Fibroblast of lung (primary cell): ENCODE measurements at regions not wholly inside any gene's neighbourhood (a gene's known extent, or its start where the extent isn't known, plus 50 kb on each side); places are given as distances from the start of the nearest gene placed in this dataset.

Experiments
- DNase-seq, 2 donors: peaks; one replicate each; pipeline versions ENCODE4 v3.0.0 to v3.0.0-alpha.2; 2010; ENCODE audit warnings: low read depth in 2 of 2
- H2AFZ ChIP-seq: 2 replicates; pipeline ENCODE4 v1.5.1; 2012; ENCODE audit warnings: low read length, control low read depth, inconsistent platforms
- H3K27ac ChIP-seq: 2 replicates; pipeline ENCODE4 v1.5.1; 2011; ENCODE audit warnings: low read length, control low read depth; ENCODE audit not compliant: insufficient read depth
- H3K27me3 ChIP-seq: 2 replicates; pipeline ENCODE4 v1.5.1; 2011; ENCODE audit warnings: mild to moderate bottlenecking, low read length; ENCODE audit not compliant: control insufficient read depth, insufficient read depth
- H3K36me3 ChIP-seq: 2 replicates; pipeline ENCODE4 v1.5.1; 2011; ENCODE audit warnings: low read length; ENCODE audit not compliant: control insufficient read depth, insufficient read depth
- H3K4me1 ChIP-seq: 2 replicates; pipeline ENCODE4 v1.5.1; 2011; ENCODE audit warnings: low read length; ENCODE audit not compliant: control insufficient read depth, insufficient read depth; ENCODE audit errors: extremely low read depth
- H3K4me2 ChIP-seq: 2 replicates; pipeline ENCODE4 v1.5.1; 2011; ENCODE audit warnings: low read length, control low read depth; ENCODE audit not compliant: insufficient read depth; ENCODE audit errors: extremely low read depth
- H3K4me3 ChIP-seq, 4 experiments: fragments of 200-600 bp in 1 of 4; sonication (generic) in 1 of 4; replicated peaks in 1 of 4; 2 replicates each; pipeline ENCODE4 v1.5.1; 2011 to 2016; ENCODE audit warnings: low read length in 4 of 4, low read depth in 3 of 4, mild to moderate bottlenecking in 3 of 4, control low read depth in 2 of 4, inconsistent platforms in 1 of 4, mixed read lengths in 1 of 4; ENCODE audit not compliant: insufficient read depth in 1 of 4; ENCODE audit errors: control extremely low read depth in 1 of 4
- H3K79me2 ChIP-seq: 2 replicates; pipeline ENCODE4 v1.5.1; 2012; ENCODE audit warnings: mild to moderate bottlenecking, low read length, inconsistent platforms; ENCODE audit not compliant: control insufficient read depth, insufficient read depth
- H3K9ac ChIP-seq: 2 replicates; pipeline ENCODE4 v1.5.1; 2011; ENCODE audit warnings: mild to moderate bottlenecking, low read length, control low read depth; ENCODE audit not compliant: insufficient read depth
- H3K9me3 ChIP-seq: 2 replicates; pipeline ENCODE4 v1.5.1; 2012; ENCODE audit warnings: low read depth, low read length; ENCODE audit not compliant: control insufficient read depth, insufficient read depth
- H4K20me1 ChIP-seq: 2 replicates; pipeline ENCODE4 v1.5.1; 2011; ENCODE audit warnings: low read length; ENCODE audit not compliant: control insufficient read depth, insufficient read depth; ENCODE audit errors: extremely low read depth
- CTCF ChIP-seq, 2 donors: IDR thresholded peaks in 1 of 2; conservative IDR thresholded peaks in 1 of 2; 1 replicate in 1 of 2; 2 replicates in 1 of 2; pipeline ENCODE4 v1.5.1; 2011 to 2012; ENCODE audit warnings: low read length in 2 of 2, control low read depth in 1 of 2, inconsistent platforms in 1 of 2, low read depth in 1 of 2, mild to moderate bottlenecking in 1 of 2
- EZH2 ChIP-seq: IDR thresholded peaks from 2 replicates; pipeline ENCODE4 v1.5.1; 2012; ENCODE audit warnings: low read length, control low read depth, mild to moderate bottlenecking; ENCODE audit errors: missing control alignments

DNA sequence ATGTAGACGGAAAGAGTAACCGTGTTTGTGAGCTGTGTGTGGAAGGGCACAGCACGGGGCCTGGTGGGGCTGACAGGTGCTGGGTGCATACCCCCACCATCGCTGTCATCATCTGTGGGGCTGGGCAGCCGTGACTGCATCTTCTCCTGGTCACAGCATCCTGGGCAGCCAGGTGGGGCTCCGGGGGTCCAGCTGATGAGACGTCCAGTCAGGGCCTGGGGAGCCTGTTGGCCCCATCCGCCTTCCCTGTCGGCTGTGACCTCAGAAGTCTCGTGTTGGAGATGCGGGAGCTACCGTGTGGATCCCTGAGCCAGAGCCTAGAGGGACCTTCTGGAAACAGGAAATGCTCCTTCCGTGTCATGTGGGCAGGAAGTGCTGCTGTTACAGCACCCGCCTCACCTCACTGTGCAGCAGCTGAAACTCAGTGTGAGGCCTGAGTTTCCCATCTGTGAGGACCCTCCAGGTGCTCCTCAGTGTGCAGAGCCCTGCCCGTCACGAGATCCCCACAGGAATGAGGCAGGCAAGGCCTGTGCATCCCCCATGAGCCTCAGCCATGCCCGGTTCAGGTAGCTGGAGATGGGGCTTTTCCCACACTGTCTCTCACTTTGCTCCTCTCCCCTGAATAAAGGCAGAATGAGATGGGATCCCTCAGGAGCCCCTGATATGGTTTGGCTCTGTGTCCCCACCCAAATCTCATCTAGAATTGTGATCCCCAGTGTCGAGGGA, 108.7 kb downstream of the ERMARD start:
- H3K4me3 ChIP-seq: no peak overlapping the region
- H3K79me2 ChIP-seq: no peaks in the 10 kb centered on the region
- H3K9me3 ChIP-seq: no peaks in the 10 kb centered on the region
- DNase-seq: no peak
- no peak overlapping the region for H2AFZ ChIP-seq
- H3K9ac ChIP-seq: no peak overlapping the region
- TF ChIP-seq CTCF (conservative IDR thresholded peaks at IDR 0.05 in 1 of 2, IDR thresholded peaks at IDR 0.05 in 1 of 2; ENCODE audit: low read depth in 1 of 2, low read length in 2 of 2) (no peak), EZH2 (no peak)
- H3K4me2 ChIP-seq: no peak overlapping the region
- H3K27ac ChIP-seq: no peak overlapping the region
- H3K4me1 ChIP-seq: no peaks in the 10 kb centered on the region
- H4K20me1 ChIP-seq: no peaks in the 10 kb centered on the region
- H3K27me3 ChIP-seq: no peaks in the 10 kb centered on the region
- H3K36me3 ChIP-seq: no peaks in the 10 kb centered on the region

- Histone ChIP-seq H4K20me1 (no peaks in the 10 kb centered on the region), H3K27me3 (no peaks in the 10 kb centered on the region), H3K9ac (no peak overlapping the region), H3K27ac (no peak overlapping the region), H3K36me3 (no peaks in the 10 kb centered on the region), H3K4me1 (no peaks in the 10 kb centered on the region), H3K4me3 (no peak overlapping the region), H3K9me3 (no peaks in the 10 kb centered on the region), H2AFZ (no peak overlapping the region), H3K4me2 (no peak overlapping the region), H3K79me2 (no peaks in the 10 kb centered on the region)
- TF ChIP-seq CTCF (conservative IDR thresholded peaks at IDR 0.05 in 1 of 2, IDR thresholded peaks at IDR 0.05 in 1 of 2; ENCODE audit: low read depth in 1 of 2, low read length in 2 of 2): no peak
- no peak for TF ChIP-seq EZH2
- no peak for DNase-seq
These were observed 108.1 kb downstream of the ERMARD start for GRCh38 chr6:169859401-169859977.

DNA sequence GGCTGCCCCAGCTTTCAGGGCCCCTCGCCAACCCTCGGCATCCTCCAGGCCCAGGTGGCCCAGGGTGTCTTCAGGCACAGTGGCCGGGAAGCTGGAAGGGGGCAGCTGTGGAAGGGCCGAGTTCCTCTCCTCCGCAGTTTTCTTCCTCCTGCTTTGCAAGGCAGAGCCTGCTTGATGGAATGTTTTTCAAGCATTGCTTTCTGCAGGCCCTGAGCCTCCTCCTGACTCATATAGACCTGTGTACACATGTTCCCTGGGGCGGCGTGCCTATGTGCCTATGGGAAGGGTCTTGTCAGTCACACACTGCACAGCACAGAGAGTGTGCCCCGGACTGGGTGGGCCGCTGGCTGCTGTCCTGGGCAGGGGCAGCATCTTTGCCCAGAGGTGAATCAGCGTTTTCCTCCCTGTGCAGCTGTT, 107.5 kb downstream of the ERMARD start:
- DNase-seq: no peak
- TF ChIP-seq EZH2 (no peak), CTCF (conservative IDR thresholded peaks at IDR 0.05 in 1 of 2, IDR thresholded peaks at IDR 0.05 in 1 of 2; ENCODE audit: low read depth in 1 of 2, low read length in 2 of 2) (no peak)
- no peaks in the 10 kb centered on the region for H3K79me2 ChIP-seq
- no peaks in the 10 kb centered on the region for H3K4me1 ChIP-seq
- H3K4me3 ChIP-seq: no peak overlapping the region
- H3K4me2 ChIP-seq: no peak overlapping the region
- no peaks in the 10 kb centered on the region for H4K20me1 ChIP-seq
- no peaks in the 10 kb centered on the region for H3K36me3 ChIP-seq
- no peak overlapping the region for H3K27ac ChIP-seq
- no peak overlapping the region for H2AFZ ChIP-seq
- H3K9ac ChIP-seq: no peak overlapping the region
- no peaks in the 10 kb centered on the region for H3K9me3 ChIP-seq
- no peaks in the 10 kb centered on the region for H3K27me3 ChIP-seq
